Eye (tissue), 1 donor: ENCODE measurements at regions not wholly inside any gene's neighbourhood (a gene's known extent, or its start where the extent isn't known, plus 50 kb on each side); places are given as distances from the start of the nearest gene placed in this dataset.

Source experiments
- DNase-seq: peaks from one replicate; pipeline ENCODE4 v3.0.0-alpha.2; 2015

DNA sequence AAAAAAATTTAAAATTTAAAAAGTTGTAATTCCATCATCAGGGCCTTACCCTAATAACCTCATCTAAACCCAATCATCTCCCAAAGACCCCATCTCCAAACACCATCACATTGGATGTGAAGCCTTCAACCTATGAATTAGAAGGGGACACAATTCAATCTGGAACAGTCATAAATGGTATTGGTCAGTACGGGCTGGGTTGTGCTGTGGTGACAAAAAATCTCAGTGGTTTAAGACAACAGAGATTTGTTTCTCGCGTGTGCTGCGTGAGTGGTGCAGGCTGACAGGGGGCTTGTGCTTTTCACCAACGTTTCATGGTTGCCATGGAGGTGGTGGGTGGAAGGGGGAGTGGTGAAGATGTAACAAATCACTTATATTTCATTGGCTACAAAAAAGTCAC, 174.5 kb downstream of the INHBB start:
- DNase-seq: no peak

DNA sequence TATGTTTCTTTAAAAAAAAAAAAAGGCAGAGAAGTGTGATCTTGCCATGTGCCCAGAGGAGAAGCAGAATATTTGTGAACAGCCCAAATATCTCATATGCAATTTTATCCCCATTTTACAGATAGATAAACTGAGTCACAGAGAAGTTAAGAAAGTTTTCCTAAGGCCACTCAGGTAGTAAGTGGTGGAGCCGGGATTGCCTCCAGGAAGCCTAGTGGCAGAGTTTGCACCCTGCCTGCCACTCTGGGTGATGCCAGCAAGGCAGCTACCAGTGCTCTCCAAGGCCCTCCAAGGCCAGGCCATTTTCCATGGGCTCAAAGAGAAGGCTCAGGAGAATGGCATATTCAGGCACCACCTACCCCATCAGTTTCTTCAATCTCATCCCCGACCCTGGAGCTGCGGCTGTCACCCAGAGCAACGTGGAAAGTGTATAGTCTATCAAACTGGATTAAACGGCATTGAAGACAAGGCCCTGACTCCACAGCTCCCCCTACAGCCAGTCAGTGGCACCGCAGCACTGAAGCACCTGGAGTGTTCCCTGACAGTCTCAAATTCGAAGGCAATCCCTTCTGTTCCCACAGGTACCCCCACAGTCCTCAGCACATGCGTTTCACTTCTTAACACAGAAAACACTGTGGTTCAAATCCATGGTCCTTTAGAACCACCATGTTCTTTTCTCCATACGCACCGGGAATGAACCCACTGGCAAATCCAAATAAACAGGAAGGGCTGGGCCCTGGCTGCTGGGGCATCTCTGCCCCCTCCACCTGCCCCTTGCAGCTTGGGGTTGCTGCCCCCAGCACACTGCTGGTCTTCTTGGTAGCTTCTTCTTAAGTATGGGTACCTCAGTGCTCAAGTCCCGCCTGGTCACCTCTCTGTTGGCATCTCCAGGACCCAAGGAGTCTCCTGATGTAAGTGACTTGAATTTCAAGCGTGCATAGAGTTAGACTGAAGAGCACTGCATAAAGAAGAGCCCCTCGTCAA, 175.3 kb downstream of the INHBB start:
- peak; percentile 64 for DNase-seq

DNA sequence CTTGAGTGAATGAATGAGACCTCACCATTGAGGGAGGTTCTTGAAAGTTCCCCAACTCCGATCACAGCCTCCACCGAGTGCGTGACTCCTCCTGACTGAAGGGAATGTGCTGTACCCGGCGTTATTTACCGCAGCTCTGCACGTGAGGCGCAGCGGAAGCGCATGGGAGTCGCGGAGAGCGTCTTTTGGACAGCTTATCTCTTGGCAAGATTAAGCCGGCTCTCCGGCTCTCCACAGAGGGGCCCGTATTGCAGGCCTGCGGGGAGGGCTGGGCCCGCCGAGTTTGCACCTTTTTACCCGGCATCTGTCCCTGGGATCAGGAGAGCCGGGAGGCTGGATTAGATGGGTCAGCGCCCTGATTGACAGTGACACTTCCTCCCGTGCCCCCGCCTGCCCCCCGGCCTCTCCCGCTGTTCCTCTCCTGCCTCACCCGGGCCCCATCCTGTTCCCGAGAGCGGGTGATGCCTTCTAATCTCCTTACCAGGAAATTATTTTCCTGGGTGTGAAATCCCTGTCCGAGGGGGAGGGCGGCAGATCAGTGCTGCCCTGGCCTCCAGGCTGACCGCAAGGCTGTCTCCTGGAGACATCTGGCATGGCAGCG, 176.3 kb downstream of the INHBB start:
- DNase-seq: peak; percentile 73

DNA sequence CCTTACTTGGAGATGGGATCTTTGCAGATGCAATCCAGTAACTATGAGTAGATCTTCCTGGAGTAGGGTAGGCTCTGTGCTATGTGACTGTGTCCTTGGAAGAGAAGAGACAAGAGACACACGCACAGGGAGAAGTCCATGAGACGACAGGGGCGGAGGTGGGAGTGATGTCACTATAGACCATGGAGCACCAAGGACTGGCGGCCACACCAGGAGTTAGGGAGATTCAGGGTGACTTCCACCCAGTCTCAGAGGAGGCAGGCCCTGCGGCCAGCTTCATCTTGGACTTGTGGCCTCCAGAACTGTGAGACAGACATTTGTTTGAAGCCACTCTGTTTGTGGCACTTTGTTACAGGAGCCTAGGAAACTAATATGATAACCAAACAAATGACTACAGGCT, 177.8 kb downstream of the INHBB start:
- no peak for DNase-seq

DNA sequence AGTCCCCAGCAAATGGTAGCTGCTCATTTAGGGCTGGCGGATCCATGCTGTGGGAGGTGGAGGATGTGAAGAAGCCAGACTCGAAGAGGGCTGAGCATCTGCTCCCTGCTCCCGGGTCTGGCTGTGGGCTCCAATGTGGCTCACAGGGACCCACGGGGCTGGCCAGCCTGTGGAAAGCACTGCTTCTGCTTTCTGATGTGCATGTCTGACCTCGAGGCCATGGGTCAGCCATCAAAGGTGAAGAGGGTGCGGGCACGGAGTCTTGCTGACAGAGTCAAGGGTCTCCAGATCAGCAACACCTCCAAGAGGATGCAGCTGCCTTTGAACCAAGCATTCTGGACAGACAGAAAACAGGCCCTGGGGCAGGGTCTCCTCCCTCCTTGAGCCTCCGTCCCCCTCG, 178.2 kb downstream of the INHBB start:
- no peak for DNase-seq

DNA sequence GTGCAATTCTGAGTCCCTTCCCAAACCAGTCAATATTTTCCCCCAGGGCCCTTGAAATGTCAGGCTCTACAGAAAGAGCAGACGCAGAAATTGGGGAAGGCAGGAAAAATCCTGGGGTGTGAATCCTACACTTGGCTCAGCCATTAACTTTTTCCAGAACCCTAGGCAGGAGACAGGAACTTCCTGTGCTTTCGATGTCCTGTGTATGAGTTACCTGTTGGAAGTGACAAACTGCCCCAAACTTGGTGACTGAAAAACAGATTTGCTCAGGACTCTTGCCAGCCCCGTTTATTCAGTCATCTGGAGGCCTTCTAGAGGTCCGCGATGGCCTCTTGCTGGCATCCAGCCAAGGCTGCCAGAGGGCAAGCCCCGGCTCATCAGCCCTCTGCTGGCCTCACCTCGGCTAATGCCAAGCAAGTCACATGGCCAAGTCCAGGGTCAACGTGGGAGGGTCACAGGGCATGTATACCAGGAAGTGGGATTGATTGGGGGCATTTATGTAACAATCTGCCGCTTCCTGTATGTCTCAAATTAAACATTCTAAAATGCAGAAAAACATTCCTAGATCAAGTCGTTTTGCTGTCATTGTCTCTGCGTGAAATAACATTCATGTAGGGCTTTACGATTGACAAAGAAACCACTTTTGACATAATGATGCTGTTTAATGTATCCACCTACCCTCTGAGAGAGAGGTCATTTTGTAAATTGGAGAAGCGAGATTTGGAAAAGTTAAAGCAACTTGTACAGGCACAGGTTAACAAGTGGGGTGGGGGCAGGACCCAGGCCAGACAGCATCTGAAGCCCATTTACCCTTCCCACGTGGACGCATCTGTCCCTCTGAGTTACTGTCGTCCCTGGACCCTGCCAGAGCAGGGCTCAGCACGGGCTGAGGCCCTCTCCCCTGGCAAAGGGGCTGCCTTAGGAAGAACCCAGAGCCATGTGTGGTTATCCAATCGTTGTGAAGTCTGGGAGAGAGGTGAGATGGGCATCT, 179.4 kb downstream of the INHBB start:
- DNase-seq: no peak

DNA sequence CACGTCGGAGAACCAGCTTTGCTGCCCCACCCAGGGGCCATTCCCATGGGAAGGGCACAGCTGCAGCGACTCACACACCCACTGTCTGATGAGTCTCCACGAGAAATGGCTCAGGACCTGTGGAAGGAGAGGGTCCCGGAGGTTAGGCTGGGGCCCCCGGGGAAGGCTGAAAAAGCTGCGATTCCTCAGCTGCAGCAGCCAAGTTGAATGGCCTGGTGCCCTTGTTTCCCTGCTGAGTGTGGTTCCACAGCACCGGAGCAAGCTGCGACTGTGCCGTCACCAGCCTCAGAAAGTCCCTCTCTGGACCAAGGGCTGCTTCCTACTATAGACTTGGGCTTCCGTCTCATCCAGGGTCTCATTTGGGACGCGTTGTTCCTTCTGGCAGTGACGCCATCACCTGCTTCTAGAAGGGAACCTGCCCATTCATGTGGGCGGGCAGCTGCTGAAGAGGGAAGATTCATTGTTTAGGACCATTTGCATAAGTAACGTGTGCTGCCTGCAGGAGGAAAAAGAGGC, 180.2 kb downstream of the INHBB start:
- no peak for DNase-seq

DNA sequence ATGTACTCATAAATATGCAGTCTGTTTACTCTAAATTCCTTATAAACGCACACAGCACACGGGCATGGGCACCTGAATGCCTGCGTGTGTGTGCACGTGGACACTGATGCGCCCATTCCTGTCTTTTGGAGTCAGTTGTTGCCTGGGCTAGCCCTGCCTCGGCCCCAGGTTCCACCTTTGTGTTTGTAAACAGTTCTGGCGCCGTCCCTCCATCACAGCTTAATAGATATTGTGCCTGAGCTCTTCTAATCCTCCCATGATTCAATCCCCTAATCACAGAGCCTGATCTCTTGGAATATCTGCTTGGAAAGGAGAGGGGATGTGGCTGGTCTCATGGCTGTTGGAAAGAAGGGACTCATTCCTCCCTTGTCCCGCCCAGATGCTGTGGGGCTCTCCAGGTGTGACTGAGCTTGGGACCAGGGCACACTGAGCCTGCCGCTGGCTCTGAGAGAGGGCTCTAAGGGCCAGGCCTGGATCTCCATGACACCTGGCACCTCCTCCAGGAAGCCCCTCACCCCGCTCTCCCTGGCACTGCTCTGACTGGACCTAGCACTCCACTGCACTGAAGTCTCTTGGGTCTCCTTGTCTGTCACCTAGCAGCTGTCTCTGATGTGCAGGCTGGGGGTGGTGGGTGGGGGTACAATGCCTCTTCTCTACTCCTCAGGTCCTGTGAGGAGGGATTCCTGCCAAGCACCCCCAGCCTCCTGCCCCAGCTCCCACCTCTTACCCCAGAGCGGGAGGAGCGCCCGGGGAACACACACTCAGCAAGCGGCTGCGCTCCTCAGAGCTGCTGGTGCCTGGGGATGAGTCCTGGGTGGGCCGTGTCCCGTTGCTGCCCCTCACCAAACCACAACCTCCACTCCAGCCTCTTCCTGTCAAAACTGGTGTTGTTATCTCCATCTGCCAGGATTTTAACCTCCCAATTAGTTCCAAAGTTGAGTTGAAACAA, 181.3 kb downstream of the INHBB start:
- no peak for DNase-seq

DNA sequence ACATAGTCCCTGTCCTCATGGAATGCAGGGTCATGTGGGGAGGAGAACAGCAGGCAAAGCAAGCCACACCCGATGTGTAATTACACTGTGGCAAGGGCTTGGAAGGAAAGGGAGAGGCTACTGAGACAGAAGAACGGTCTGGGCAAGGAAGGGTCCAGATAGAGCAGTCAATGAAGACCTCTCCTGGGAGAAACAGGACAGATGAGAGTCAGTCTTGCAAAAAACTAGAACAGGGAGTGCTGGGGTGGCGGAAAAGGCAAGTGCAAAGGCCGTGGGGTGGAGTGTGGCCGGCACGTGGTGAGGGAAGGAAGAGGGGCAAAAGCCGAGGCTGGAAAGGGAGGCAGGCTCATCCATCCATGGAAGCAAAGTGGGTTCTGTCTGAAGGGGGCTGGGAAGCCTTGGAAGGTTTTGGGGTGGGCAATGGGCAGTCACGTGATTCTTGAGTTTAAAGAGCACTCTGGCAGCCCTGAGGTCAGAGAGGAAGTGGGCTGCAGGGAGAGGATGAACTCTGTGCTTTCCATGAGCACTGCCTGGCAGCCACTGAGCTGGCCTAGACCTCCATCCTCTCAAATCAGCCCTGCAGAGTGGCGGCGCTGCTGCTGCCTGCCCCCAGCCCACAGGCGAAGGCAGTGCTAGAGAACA, 182.2 kb downstream of the INHBB start:
- DNase-seq: no peak

DNA sequence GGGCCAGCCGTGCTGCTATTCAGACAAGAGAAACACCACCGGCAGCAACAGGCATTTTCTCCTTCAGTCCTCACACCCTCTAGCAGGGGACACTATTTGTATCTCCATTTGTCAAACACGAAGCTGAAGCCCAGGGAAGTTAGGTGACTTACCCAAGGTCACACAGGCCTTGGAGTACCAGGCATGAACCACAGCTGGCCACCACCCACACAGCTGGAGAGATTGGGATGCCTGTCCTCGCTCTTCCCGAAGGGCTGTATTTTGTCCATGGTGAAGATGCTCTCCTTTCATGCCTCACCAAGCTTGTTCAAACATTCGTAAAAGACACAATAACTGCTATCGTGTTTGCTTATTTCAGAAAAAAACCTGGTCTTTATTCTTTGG, 182.7 kb downstream of the INHBB start:
- no peak for DNase-seq

DNA sequence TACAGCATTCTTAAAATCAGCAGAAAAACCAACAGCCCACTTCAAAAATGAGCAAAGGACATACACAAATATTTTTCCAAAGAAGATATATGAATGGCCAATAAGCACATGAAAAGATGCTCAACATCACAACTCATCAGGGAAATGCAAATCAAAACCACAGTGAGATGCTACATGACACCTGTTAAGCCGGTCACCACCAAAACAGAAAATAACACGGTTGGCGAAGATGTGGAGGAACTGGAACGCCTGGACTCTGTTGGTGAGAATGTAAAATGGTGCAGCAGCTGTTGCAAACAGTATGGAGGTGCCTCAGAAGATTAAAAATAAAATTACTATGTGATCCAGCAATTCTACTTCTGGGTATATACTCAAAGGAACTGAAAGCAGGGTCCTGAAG, 184.8 kb downstream of the INHBB start:
- DNase-seq: no peak

DNA sequence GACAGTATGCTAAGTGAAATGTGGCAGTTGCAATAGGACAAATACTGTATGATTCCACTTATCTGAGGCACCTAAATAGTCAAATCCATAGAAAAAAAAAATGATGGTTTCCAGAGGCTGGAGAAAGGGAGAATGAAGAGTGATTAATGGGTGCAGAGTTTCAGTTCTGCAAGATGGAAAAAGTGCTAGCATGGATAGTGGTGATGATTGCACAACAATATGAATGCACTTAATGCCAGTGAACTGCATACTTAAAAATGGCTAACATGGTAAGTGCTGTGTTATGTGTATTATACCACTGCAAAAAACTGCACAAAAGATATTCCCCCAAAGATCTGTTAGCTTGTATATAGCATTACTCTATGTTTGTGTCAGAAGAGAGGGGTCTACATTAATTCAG, 185.4 kb downstream of the INHBB start:
- DNase-seq: no peak

DNA sequence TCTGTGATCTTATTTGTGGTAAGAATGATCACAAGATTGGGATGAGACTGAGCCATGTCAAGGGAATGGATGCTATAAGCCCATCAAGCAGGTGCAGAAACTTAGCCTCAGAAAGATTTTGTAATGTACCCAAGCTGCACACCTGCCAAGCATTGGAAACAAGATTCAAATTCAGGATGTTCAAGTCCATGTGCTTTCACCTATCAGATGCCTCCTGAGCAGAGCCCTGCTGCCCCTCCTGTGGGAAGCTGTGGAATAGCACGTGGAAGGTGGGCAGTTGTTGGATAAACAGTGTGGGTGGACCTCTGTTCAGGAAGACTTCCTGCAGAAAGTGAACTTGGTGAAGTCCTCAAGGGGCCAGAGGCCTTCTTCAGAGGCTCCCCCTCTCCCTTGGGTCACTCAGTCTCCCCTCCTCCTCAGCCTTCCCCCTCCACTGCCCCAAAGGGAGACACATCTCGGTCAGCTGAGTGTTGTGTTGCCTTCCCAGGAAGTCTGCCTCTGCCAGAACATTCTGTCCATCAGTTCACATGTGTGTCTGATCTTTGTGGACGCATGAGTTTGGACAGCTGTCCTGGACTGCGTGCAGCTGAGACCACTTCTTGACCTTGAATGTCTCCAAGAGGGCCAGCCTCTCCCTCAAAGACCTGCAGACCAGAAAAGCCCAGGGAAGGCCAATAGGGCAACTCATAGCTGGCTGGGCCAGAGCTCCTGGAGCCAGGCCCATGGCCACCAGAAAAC, 186.1 kb downstream of the INHBB start:
- no peak for DNase-seq

DNA sequence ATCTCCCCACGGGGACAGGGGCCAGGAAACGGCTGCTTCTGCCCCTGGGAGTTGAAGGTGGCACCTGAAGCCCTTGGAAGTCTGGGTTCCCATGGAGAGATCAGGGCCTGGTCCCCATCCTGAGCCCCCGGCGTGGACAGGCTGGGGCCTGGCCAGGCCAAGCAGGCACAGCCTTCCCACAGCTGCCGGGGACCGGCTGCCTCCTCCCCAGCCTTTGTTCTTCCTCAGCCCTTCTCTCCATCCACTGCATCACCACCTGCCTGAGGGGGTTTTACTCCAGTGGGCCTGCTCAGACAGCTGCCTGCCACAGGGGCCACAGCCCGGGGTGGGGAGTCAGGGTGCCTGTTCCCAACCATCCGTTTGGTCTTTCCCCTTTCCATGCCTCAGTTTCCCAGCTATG, 187.7 kb downstream of the INHBB start:
- DNase-seq: no peak

DNA sequence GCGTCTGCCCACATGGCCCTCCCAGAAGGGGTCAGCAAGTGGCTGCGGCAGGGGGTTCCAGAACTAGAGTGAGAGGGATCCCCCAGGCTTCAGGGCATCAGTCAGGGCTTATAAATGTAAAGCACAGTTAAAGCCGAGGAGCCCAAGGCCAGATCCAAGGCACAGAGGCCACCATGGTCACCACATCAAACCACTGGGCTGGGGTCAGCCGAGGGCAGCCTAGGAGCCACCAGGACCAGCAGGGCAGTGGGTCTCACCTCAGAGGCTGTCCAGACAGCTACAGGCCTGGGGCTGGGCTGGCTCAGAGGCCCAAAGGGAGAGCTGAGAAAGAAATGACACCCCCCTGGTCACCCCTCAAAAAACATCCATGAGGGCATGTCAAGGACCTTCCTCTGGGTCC, 188.5 kb downstream of the INHBB start:
- DNase-seq: no peak

DNA sequence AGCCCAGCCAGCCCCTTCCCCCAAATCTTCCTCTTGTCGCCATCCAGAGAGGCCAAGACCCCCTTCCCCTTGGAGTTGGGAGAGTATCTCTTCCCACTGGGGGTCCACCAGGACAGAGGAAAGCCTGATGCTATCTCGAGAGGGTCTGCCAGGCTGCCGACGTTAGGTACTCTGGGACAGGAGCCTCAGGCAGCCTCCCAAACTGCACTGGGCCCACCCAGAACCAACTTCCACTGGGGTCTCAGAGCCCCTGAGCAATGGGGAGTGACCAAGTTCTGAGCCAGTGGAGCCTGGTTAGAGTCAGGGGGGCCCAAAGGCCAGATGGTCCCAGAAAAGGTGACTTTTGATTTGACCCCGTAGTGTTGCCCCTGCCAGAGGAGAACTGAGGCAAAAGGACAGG, 189.1 kb downstream of the INHBB start:
- no peak for DNase-seq

DNA sequence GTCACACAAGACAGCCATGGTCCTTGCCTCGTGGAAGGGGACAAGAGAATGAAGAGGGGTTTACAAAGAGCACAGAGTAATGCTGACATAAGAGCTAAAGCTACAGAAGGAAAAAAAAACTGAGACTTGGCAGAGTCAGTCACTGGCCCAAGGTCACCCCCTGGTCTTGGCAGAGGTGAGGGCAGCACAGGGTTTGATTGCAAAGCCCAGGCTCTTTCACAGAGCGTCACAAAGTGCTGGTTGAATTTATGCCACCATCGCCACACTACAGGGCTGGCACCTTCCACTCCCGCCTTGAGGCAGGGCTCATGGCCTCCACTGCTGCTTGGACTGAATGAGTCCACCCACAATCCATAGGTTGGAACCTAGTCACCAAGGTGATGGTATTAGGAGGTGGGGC, 190.2 kb downstream of the INHBB start:
- DNase-seq: no peak

DNA sequence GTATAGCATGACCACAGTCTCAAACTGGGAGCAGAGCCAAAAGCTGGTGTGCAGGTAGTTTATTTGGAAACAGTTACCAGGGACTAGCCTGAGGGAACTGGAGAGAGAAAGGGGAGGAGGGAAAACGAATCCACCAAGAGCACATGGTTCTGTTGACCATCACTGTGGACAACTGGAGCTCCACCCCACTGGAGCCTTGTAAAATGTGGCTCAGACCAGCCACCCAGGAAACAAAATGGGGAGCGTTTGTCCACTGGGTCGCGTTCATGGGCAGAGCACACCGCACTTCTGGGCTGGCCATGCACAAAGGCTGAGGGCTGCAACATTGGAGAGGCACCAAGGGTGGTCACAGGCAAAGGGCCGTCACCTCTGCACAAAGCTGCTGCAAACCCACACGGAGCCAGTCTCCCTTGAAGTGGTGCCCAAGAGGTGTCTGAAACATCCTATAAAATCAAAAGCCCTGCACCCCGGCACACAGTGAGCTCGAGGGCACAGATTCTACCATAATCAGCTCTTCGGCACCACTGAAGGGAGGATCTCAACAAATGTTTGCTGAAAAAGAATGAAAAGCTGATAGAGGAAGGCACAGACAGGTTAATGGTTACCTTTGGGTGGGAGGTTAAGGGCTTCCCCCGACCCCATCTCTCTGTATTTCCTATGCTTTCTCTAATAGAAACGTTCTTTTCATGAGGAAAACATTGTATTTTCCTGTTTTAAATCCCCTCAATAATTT, 192.9 kb downstream of the INHBB start:
- DNase-seq: no peak

DNA sequence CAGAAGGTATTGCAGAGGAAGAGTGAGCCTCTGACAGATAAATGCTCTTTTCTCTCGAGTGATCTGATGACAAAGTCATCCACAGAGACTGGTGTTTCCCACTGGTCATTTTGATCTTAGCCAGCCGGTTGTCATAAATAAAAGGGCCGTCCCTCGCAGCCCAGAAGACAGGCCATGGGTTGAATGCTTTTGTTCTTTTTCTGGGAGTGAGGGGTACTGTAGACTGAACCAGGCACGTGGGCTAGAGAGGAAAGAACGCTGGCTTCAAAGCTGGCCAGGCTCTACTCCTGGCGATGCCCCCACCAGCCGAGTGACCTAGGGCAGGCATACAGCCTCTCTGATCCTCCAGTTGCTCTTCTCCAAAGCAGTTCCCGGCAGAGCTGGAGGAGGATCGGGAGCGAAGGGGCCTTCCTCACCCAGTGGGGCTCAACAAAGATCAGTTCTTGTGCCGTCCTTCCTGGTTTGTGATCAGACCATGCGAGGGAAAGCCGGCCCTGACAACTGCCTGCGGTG, 193.5 kb downstream of the INHBB start:
- no peak for DNase-seq
